Bronchial epithelial cell (primary cell): ENCODE measurements at regions not wholly inside any gene's neighbourhood (a gene's known extent, or its start where the extent isn't known, plus 50 kb on each side); places are given as distances from the start of the nearest gene placed in this dataset.

Experiments used
- DNase-seq: peaks from one replicate; pipeline ENCODE4 v3.0.0-alpha.2; 2010; ENCODE audit warnings: low read depth
- FAIRE-seq: peaks from 2 replicates; lab custom pipeline; 2011; peaks lifted over from hg19 to GRCh38; lab: Jason Lieb, UNC
- H3K27me3 ChIP-seq: 2 replicates; pipeline ENCODE4 v1.5.1; 2011; ENCODE audit warnings: low read length; ENCODE audit not compliant: control insufficient read depth, insufficient read depth
- H3K36me3 ChIP-seq: 2 replicates; pipeline ENCODE4 v1.5.1; 2011; ENCODE audit warnings: low read length; ENCODE audit not compliant: control insufficient read depth, insufficient read depth
- H3K4me3 ChIP-seq: 2 replicates; pipeline ENCODE4 v1.5.1; 2011; ENCODE audit warnings: mild to moderate bottlenecking, low read depth, low read length, control low read depth
- CTCF ChIP-seq: IDR thresholded peaks from 2 replicates; pipeline ENCODE4 v1.5.1; 2011; ENCODE audit warnings: mild to moderate bottlenecking, moderate library complexity, low read length, control low read depth, inconsistent platforms; ENCODE audit not compliant: insufficient read depth, severe bottlenecking

- FAIRE-seq: no peak
- H3K27me3 ChIP-seq: no peaks in the 10 kb centered on the region
- no peaks in the 10 kb centered on the region for H3K36me3 ChIP-seq
- H3K4me3 ChIP-seq: no peak overlapping the region
- no peak for DNase-seq
- TF ChIP-seq CTCF: no peak
Measured at GRCh38 chrX:68923147-68923546, 94.3 kb downstream of the EFNB1 start.

- Histone ChIP-seq H3K36me3 (no peaks in the 10 kb centered on the region), H3K27me3 (no peaks in the 10 kb centered on the region), H3K4me3 (no peak overlapping the region)
- TF ChIP-seq CTCF: no peak
- FAIRE-seq: no peak
- DNase-seq: no peak
Measured at GRCh38 chrX:68922013-68922412, 93.2 kb downstream of the EFNB1 start.

GRCh38 chrX:68920561-68920960 lies 91.7 kb downstream of the EFNB1 start:
- H3K36me3 ChIP-seq: no peaks in the 10 kb centered on the region
- FAIRE-seq (no peak), DNase-seq (no peak)
- TF ChIP-seq CTCF: no peak
- no peak overlapping the region for H3K4me3 ChIP-seq
- no peaks in the 10 kb centered on the region for H3K27me3 ChIP-seq

- TF ChIP-seq CTCF: no peak
- H3K4me3 ChIP-seq: no peak overlapping the region
- no peak for FAIRE-seq
- no peaks in the 10 kb centered on the region for H3K27me3 ChIP-seq
- no peak for DNase-seq
- no peaks in the 10 kb centered on the region for H3K36me3 ChIP-seq
Measured at GRCh38 chrX:68919707-68920106, 90.9 kb downstream of the EFNB1 start.

GRCh38 chrX:68918202-68918601 lies 89.4 kb downstream of the EFNB1 start:
- H3K27me3 ChIP-seq: no peaks in the 10 kb centered on the region
- no peak for FAIRE-seq
- TF ChIP-seq CTCF: peak; percentile 11

GRCh38 chrX:68917799-68918198 lies 89.0 kb downstream of the EFNB1 start:
- Histone ChIP-seq H3K36me3 (no peaks in the 10 kb centered on the region), H3K4me3 (no peak overlapping the region), H3K27me3 (no peaks in the 10 kb centered on the region)
- no peak for TF ChIP-seq CTCF
- DNase-seq (no peak), FAIRE-seq (no peak)

More at GRCh38 chrX:68918202-68918601, 89.4 kb downstream of the EFNB1 start:
- Histone ChIP-seq H3K36me3 (no peaks in the 10 kb centered on the region), H3K4me3 (no peak overlapping the region)
- DNase-seq: no peak
